Breast epithelium (tissue), 3 donors: ENCODE measurements at regions not wholly inside any gene's neighbourhood (a gene's known extent, or its start where the extent isn't known, plus 50 kb on each side); places are given as distances from the start of the nearest gene placed in this dataset.

Experiments used
- CTCF ChIP-seq, 3 donors: fragments of 450-650 bp; IDR thresholded peaks; one replicate each; pipeline ENCODE4 v1.5.1; 2016 to 2017; ENCODE audit warnings: antibody characterized with exemption in 3 of 3, mild to moderate bottlenecking in 3 of 3, moderate library complexity in 3 of 3
- POLR2A ChIP-seq: fragments of 450-650 bp; IDR thresholded peaks from one replicate; pipeline ENCODE4 v1.6.1; 2016; ENCODE audit warnings: antibody characterized with exemption, mild to moderate bottlenecking, moderate library complexity
- POLR2AphosphoS5 ChIP-seq, 3 donors: sonication (generic); formaldehyde crosslinking; IDR thresholded peaks; one replicate each; pipeline ENCODE4 v1.6.1; 2017; ENCODE audit warnings: antibody characterized with exemption in 3 of 3

GRCh38 chr12:88255847-88256246 is 113.7 kb downstream of the TMTC3 start:
- TF ChIP-seq CTCF (IDR thresholded peaks at IDR 0.05) (no peak), POLR2A (no peak), POLR2AphosphoS5 (IDR thresholded peaks at IDR 0.05) (no peak)
